ENCODE measurements at regions not wholly inside any gene's neighbourhood (a gene's known extent, or its start where the extent isn't known, plus 50 kb on each side); places are given as distances from the start of the nearest gene placed in this dataset.

DNA sequence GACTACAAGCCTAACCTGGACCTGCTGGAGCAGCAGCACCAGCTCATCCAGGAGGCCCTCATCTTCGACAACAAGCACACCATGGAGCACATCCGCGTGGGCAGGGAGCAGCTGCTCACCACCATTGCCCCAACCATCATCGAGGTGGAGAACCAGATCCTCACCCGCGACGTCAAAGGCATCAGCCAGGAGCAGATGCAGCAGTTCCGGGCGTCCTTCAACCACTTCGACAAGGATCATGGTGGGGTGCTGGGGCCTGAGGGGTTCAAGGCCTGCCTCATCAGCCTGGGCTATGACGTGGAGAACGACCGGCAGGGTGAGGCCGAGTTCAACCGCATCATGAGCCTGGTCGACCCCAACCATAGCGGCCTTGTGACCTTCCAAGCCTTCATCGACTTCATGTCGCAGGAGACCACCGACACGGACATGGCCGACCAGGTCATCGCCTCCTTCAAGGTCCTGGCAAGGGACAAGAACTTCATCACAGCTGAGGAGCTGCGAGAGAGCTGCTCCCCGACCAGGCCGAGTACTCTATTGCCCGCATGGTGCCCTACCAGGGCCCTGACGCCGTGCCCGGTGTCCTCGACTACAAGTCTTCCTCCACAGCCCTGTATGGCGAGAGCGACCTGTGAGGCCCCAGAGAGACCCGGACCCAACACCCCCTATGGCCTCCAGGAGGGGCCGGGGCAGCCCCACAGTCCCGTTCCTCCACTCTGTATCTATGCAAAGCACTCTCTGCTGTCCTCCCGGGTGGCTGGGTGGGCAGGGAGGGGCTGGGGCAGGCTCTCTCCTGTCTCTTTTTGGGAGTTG lies 486.2 kb downstream of the TRAM1L1 start:
- DNase-seq (ENCODE audit: low spot score): no peak
- in situ Hi-C loops (cut with MboI; ENCODE audit: low sequenced_read_pairs, unreplicated experiment): no loop called here
- TF ChIP-seq, protein P1, sequence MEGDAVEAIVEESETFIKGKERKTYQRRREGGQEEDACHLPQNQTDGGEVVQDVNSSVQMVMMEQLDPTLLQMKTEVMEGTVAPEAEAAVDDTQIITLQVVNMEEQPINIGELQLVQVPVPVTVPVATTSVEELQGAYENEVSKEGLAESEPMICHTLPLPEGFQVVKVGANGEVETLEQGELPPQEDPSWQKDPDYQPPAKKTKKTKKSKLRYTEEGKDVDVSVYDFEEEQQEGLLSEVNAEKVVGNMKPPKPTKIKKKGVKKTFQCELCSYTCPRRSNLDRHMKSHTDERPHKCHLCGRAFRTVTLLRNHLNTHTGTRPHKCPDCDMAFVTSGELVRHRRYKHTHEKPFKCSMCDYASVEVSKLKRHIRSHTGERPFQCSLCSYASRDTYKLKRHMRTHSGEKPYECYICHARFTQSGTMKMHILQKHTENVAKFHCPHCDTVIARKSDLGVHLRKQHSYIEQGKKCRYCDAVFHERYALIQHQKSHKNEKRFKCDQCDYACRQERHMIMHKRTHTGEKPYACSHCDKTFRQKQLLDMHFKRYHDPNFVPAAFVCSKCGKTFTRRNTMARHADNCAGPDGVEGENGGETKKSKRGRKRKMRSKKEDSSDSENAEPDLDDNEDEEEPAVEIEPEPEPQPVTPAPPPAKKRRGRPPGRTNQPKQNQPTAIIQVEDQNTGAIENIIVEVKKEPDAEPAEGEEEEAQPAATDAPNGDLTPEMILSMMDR (IDR thresholded peaks at IDR 0.05; ENCODE audit: borderline replicate concordance, control extremely low read depth, extremely low read depth, insufficient read depth, missing control alignments): no peak

DNA sequence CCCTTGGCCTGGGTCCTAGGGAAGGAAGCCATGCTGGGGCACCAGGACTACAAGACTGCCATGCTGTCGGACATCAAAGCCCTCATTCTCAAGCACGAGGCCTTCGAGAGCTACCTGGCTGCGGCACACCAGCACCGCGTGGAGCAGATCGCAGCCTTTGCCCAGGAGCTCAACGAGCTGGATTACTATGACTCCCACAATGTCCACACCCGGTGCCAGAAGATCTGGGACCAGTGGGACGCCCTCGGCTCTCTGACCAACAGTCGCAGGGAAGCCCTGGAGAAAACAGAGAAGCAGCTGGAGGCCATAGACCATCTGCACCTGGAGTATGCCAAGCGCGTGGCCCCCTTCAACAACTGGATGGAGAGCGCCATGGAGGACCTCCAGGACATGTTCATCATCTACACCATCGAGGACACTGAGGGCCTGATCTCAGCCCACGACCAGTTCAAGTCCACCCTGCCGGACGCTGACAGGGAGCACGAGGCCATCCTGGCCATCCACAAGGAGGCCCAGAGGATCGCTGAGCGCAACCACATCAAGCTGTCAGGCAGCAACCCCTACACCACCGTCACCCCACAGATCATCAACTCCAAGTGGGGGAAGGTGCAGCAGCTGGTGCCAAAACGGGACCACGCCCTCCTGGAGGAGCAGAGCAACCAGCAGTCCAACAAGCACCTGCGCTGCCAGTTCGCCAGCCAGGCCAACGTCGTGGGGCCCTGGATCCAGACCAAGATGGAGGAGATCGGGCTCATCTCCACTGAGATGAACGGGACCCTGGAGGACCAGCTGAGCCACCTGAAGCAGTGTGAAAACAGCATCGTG lies 487.0 kb downstream of the TRAM1L1 start:
- TF ChIP-seq, protein P1 (IDR thresholded peaks at IDR 0.05; ENCODE audit: borderline replicate concordance, control extremely low read depth, extremely low read depth, insufficient read depth, missing control alignments): no peak
- no peak for DNase-seq (ENCODE audit: low spot score)
- in situ Hi-C loops (cut with MboI; ENCODE audit: low sequenced_read_pairs, unreplicated experiment): no loop called here

DNA sequence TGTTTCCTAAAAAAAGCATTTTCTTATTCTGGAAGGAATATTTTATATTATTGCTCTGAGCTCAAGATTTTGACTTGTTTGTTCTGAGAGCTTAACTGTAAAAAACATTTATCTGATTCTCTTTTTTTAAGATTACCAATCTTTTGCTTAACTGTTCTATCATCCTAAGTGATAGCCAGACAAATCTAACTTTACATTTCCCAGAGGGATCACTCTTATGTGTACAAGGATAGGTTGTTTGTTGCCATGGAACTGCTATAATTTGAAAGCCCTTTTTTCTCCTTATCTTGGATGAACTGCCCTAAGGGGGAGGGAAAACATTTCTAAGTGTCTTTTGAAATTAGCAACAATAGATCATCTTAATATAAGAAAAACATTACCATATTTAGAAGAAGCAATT lies 494.7 kb downstream of the TRAM1L1 start:
- DNase-seq (ENCODE audit: low spot score): no peak
- TF ChIP-seq, protein P1 (IDR thresholded peaks at IDR 0.05; ENCODE audit: borderline replicate concordance, control extremely low read depth, extremely low read depth, insufficient read depth, missing control alignments): no peak
- in situ Hi-C loops (cut with MboI; ENCODE audit: low sequenced_read_pairs, unreplicated experiment): no loop called here

DNA sequence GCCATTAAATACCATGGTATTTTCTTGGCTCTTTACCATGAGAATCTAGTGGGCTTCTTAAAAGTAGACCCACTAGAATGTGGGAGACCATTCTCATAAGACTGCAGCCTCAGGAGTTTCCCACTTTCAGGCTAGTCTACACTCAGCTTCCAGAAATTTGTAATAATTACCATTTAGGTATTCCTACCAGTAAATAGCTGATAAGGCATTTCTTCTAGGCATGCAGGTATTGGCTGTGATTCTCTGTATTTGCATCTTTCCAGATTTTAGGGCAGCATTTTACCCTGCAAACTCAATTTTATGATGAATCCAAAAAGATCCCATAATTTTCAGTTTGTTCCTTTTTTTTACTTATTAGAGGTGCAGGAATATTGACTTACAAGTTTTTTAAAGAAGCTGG lies 496.6 kb downstream of the TRAM1L1 start:
- TF ChIP-seq, protein P1 (IDR thresholded peaks at IDR 0.05; ENCODE audit: borderline replicate concordance, control extremely low read depth, extremely low read depth, insufficient read depth, missing control alignments): no peak
- in situ Hi-C loops (cut with MboI; ENCODE audit: low sequenced_read_pairs, unreplicated experiment): no loop called here
- no peak for DNase-seq (ENCODE audit: low spot score)

DNA sequence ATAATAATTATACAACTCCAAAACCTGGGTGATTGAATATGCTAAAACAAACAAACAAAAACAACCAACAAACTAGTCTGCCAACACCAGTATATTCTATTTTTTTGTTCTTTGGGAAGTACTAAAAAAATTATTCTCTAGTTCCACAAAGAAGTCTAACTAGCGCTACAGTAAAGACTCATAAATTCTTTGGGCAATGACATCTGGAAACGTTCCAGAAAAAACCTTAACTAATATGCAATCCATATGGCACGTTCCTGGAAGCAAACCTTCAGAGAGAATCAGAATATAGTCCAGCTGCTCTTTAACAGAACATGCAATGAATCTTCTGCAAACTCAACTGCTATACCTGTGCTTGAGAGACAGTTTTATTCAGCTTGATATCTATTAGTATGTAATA lies 500.1 kb downstream of the TRAM1L1 start:
- TF ChIP-seq, protein P1 (IDR thresholded peaks at IDR 0.05; ENCODE audit: borderline replicate concordance, control extremely low read depth, extremely low read depth, insufficient read depth, missing control alignments): no peak
- in situ Hi-C loops (cut with MboI; ENCODE audit: low sequenced_read_pairs, unreplicated experiment): no loop called here
- DNase-seq (ENCODE audit: low spot score): no peak

DNA sequence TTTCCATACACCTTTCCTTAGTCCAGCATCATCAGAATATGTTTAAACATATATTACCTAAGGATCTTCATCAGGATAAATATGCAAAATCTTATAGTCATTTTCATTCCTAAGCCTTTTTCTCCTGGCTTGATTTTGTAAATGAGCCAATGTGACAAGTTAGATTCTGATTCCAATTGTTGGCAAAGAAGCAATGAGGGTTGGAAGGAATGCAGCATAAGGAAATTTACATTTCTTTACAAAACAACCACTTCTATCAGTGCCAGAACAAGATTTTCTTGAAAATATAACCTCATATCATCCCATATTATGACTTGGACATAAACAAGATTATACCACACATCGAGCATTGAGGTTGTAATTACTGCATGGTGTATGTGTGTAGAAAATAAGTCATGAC lies 508.1 kb downstream of the TRAM1L1 start:
- TF ChIP-seq, protein P1 (IDR thresholded peaks at IDR 0.05; ENCODE audit: borderline replicate concordance, control extremely low read depth, extremely low read depth, insufficient read depth, missing control alignments): no peak
- in situ Hi-C loops (cut with MboI; ENCODE audit: low sequenced_read_pairs, unreplicated experiment): no loop called here
- no peak for DNase-seq (ENCODE audit: low spot score)
